H9 (cell line): ENCODE measurements at regions not wholly inside any gene's neighbourhood (a gene's known extent, or its start where the extent isn't known, plus 50 kb on each side); places are given as distances from the start of the nearest gene placed in this dataset.

Experiments used
- DNase-seq: peaks from one replicate; pipeline ENCODE4 v3.0.0-alpha.2; 2017
- H2AFZ ChIP-seq: one replicate; pipeline ENCODE4 v1.6.1; 2013; ENCODE audit warnings: mild to moderate bottlenecking, low read length, control low read depth, moderate library complexity
- H2AK5ac ChIP-seq: 2 replicates; pipeline ENCODE4 v1.6.1; 2013; ENCODE audit warnings: low read length, control low read depth, mixed read lengths; ENCODE audit not compliant: insufficient read length
- H2BK120ac ChIP-seq: one replicate; pipeline ENCODE4 v1.6.1; 2013; ENCODE audit warnings: low read depth, mild to moderate bottlenecking, low read length, control low read depth, inconsistent platforms; ENCODE audit not compliant: poor library complexity, severe bottlenecking
- H2BK12ac ChIP-seq: 2 replicates; pipeline ENCODE4 v1.6.1; 2013; ENCODE audit warnings: low read length, control low read depth, mixed read lengths, low read depth; ENCODE audit not compliant: insufficient read length
- H2BK15ac ChIP-seq: 2 replicates; pipeline ENCODE4 v1.6.1; 2013; ENCODE audit warnings: low read depth, low read length, control low read depth
- H2BK20ac ChIP-seq: one replicate; pipeline ENCODE4 v1.6.1; 2013; ENCODE audit warnings: low read depth, mild to moderate bottlenecking, low read length, control low read depth, inconsistent platforms; ENCODE audit not compliant: poor library complexity, severe bottlenecking
- H2BK5ac ChIP-seq: 2 replicates; pipeline ENCODE4 v1.6.1; 2013; ENCODE audit warnings: low read length, control low read depth, mixed read lengths; ENCODE audit not compliant: insufficient read length
- H3K14ac ChIP-seq: 2 replicates; pipeline ENCODE4 v1.6.1; 2013; ENCODE audit warnings: low read length, control low read depth; ENCODE audit not compliant: insufficient read depth
- H3K18ac ChIP-seq: 2 replicates; pipeline ENCODE4 v1.6.1; 2013; ENCODE audit warnings: low read depth, mild to moderate bottlenecking, mixed read lengths, low read length, control low read depth; ENCODE audit not compliant: insufficient read length
- H3K23ac ChIP-seq: 2 replicates; pipeline ENCODE4 v1.6.1; 2013; ENCODE audit warnings: low read length, control low read depth, mixed read lengths, low read depth; ENCODE audit not compliant: insufficient read length
- H3K23me2 ChIP-seq: 2 replicates; pipeline ENCODE4 v1.6.1; 2013; ENCODE audit warnings: low read depth, mild to moderate bottlenecking, mixed read lengths, low read length, control low read depth; ENCODE audit not compliant: insufficient read length, poor library complexity, severe bottlenecking
- H3K27ac ChIP-seq: 2 replicates; pipeline ENCODE4 v1.5.1; 2013; ENCODE audit warnings: low read length, control low read depth, mixed read lengths, low read depth; ENCODE audit not compliant: insufficient read length
- H3K27me3 ChIP-seq: 2 replicates; pipeline ENCODE4 v1.6.1; 2013; ENCODE audit warnings: low read length, control low read depth, inconsistent platforms; ENCODE audit not compliant: insufficient read depth
- H3K4ac ChIP-seq: 2 replicates; pipeline ENCODE4 v1.6.1; 2013; ENCODE audit warnings: low read depth, mild to moderate bottlenecking, control low read depth, inconsistent platforms, low read length, moderate library complexity
- H3K4me1 ChIP-seq: 2 replicates; pipeline ENCODE4 v1.6.1; 2013; ENCODE audit warnings: low read length, control low read depth, inconsistent platforms; ENCODE audit not compliant: insufficient read depth
- H3K4me2 ChIP-seq: 2 replicates; pipeline ENCODE4 v1.6.1; 2013; ENCODE audit warnings: low read length, control low read depth, mixed read lengths; ENCODE audit not compliant: insufficient read length, insufficient read depth
- H3K56ac ChIP-seq: 2 replicates; pipeline ENCODE4 v1.6.1; 2013; ENCODE audit warnings: low read depth, mild to moderate bottlenecking, mixed read lengths, low read length, control low read depth; ENCODE audit not compliant: insufficient read length
- H3K79me1 ChIP-seq: 2 replicates; pipeline ENCODE4 v1.6.1; 2013; ENCODE audit warnings: low read depth, mild to moderate bottlenecking, moderate library complexity, low read length, control low read depth, inconsistent platforms; ENCODE audit not compliant: insufficient read depth, poor library complexity, severe bottlenecking
- H3K79me2 ChIP-seq: 2 replicates; pipeline ENCODE4 v1.6.1; 2013; ENCODE audit warnings: low read length, control low read depth, inconsistent platforms; ENCODE audit not compliant: insufficient read depth
- H3K9ac ChIP-seq: 2 replicates; pipeline ENCODE4 v1.6.1; 2013; ENCODE audit warnings: low read length, control low read depth, mixed read lengths; ENCODE audit not compliant: insufficient read length; ENCODE audit errors: extremely low read depth
- H3K9me3 ChIP-seq: one replicate; pipeline ENCODE4 v1.6.1; 2013; ENCODE audit warnings: low read depth, low read length, inconsistent platforms; ENCODE audit not compliant: control insufficient read depth
- H3T11ph ChIP-seq: one replicate; pipeline ENCODE4 v1.6.1; 2013; ENCODE audit warnings: mild to moderate bottlenecking, low read length, control low read depth, inconsistent platforms
- H4K20me1 ChIP-seq: one replicate; pipeline ENCODE4 v1.6.1; 2013; ENCODE audit not compliant: control insufficient read depth, insufficient read length, insufficient read depth
- H4K5ac ChIP-seq: 2 replicates; pipeline ENCODE4 v1.6.1; 2013; ENCODE audit warnings: low read depth, mild to moderate bottlenecking, mixed read lengths, low read length, control low read depth; ENCODE audit not compliant: insufficient read length
- H4K8ac ChIP-seq: replicated peaks from 2 replicates; pipeline ENCODE4 v1.6.1; 2013; ENCODE audit warnings: low read length, control low read depth, mixed read lengths, low read depth; ENCODE audit not compliant: insufficient read length
- H4K91ac ChIP-seq: 2 replicates; pipeline ENCODE4 v1.6.1; 2013; ENCODE audit warnings: low read depth, mild to moderate bottlenecking, moderate library complexity, mixed read lengths, low read length, control low read depth; ENCODE audit not compliant: insufficient read length
- H3K27ac Mint-ChIP-seq, 3 experiments: 2 replicates in 2 of 3; 3 replicates in 1 of 3; pipeline ENCODE4 v1.8.0; 2020 to 2021; ENCODE audit warnings: mixed read lengths in 3 of 3, mild to moderate bottlenecking in 1 of 3, moderate library complexity in 1 of 3
- H3K27me3 Mint-ChIP-seq: 2 replicates; pipeline ENCODE4 v1.8.0; 2021; ENCODE audit warnings: low read depth, mild to moderate bottlenecking, moderate library complexity, mixed read lengths
- H3K36me3 Mint-ChIP-seq, 3 experiments: 2 replicates in 2 of 3; 3 replicates in 1 of 3; pipeline ENCODE4 v1.8.0; 2020 to 2021; ENCODE audit warnings: low read depth in 3 of 3, mixed read lengths in 3 of 3; ENCODE audit not compliant: insufficient read depth in 1 of 3
- H3K4me1 Mint-ChIP-seq, 2 experiments: 2 replicates each; pipeline ENCODE4 v1.8.0; 2020; ENCODE audit warnings: mixed read lengths in 2 of 2
- H3K4me3 Mint-ChIP-seq, 2 experiments: 2 replicates in 1 of 2; 3 replicates in 1 of 2; pipeline ENCODE4 v1.8.0; 2020 to 2021; ENCODE audit warnings: mild to moderate bottlenecking in 2 of 2, mixed read lengths in 2 of 2, moderate library complexity in 1 of 2
- H3K9me3 Mint-ChIP-seq, 2 experiments: 2 replicates in 1 of 2; 3 replicates in 1 of 2; pipeline ENCODE4 v1.8.0; 2020; ENCODE audit warnings: mild to moderate bottlenecking in 2 of 2, mixed read lengths in 2 of 2, moderate library complexity in 1 of 2
- WGBS: extraction: QIAGEN DNeasy Blood & Tissue Kit; methylation state at CpG from one replicate; pipeline ENCODE4 v1.1.7; 2013; ENCODE audit warnings: missing lambda C conversion rate, low lambda C conversion rate, mixed read lengths; ENCODE audit not compliant: insufficient read length; ENCODE audit errors: extremely low coverage; 5-methylcytosine and 5-hydroxymethylcytosine counted together
- TF ChIP-seq, protein P1 (sequence below): fragments of 200-600 bp; sonication (generic); conservative IDR thresholded peaks from 3 replicates; pipeline ENCODE4 v1.8.0; 2021; ENCODE audit warnings: antibody characterized with exemption, mild to moderate bottlenecking

GRCh38 chr1:22196641-22197040 is 53.7 kb upstream of the WNT4 start:
- no peaks in the 10 kb centered on the region for H4K20me1 ChIP-seq
- no peak overlapping the region for H2BK120ac ChIP-seq
- H2AFZ ChIP-seq, result no peak overlapping the region
- Mint-ChIP-seq H3K27ac (no peak overlapping the region), H3K9me3 (no peaks in the 10 kb centered on the region), H3K36me3 (no peaks in the 10 kb centered on the region), H3K4me3 (no peak overlapping the region), H3K27me3 (peaks cover 20% of the 10 kb centered on the region), H3K4me1 (no peaks in the 10 kb centered on the region)
- no peak overlapping the region for H4K5ac ChIP-seq
- no peaks in the 10 kb centered on the region for H3K27me3 ChIP-seq
- H3K79me2 ChIP-seq, result no peaks in the 10 kb centered on the region
- H3K4ac ChIP-seq, result no peak overlapping the region
- H3K9me3 ChIP-seq, result no peaks in the 10 kb centered on the region
- H2AK5ac ChIP-seq, result no peak overlapping the region
- H3K27ac ChIP-seq, result no peak overlapping the region
- H4K91ac ChIP-seq, result no peak overlapping the region
- H3K56ac ChIP-seq, result no peak overlapping the region
- H3K9ac ChIP-seq, result no peak overlapping the region
- H3K18ac ChIP-seq, result no peak overlapping the region
- H3K4me2 ChIP-seq, result no peak overlapping the region
- H3T11ph ChIP-seq, result no peak overlapping the region
- no peak overlapping the region for H2BK20ac ChIP-seq
- H4K8ac ChIP-seq, result no peak overlapping the region
- no peaks in the 10 kb centered on the region for H3K23me2 ChIP-seq
- no peak overlapping the region for H3K23ac ChIP-seq
- H3K79me1 ChIP-seq, result no peaks in the 10 kb centered on the region
- no CpG with 5 or more reads among the region's 6 CpGs for WGBS
- H3K4me1 ChIP-seq, result no peaks in the 10 kb centered on the region
- no peak overlapping the region; the same call in 1 of the 2 replicates for H2BK15ac ChIP-seq
- no peak overlapping the region for H2BK5ac ChIP-seq
- no peak overlapping the region for H2BK12ac ChIP-seq
- DNase-seq, result no peak
- TF ChIP-seq, protein P1, sequence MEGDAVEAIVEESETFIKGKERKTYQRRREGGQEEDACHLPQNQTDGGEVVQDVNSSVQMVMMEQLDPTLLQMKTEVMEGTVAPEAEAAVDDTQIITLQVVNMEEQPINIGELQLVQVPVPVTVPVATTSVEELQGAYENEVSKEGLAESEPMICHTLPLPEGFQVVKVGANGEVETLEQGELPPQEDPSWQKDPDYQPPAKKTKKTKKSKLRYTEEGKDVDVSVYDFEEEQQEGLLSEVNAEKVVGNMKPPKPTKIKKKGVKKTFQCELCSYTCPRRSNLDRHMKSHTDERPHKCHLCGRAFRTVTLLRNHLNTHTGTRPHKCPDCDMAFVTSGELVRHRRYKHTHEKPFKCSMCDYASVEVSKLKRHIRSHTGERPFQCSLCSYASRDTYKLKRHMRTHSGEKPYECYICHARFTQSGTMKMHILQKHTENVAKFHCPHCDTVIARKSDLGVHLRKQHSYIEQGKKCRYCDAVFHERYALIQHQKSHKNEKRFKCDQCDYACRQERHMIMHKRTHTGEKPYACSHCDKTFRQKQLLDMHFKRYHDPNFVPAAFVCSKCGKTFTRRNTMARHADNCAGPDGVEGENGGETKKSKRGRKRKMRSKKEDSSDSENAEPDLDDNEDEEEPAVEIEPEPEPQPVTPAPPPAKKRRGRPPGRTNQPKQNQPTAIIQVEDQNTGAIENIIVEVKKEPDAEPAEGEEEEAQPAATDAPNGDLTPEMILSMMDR, result no peak
- H3K14ac ChIP-seq, result no peak overlapping the region
